GM12878 (cell line): ENCODE measurements at regions not wholly inside any gene's neighbourhood (a gene's known extent, or its start where the extent isn't known, plus 50 kb on each side); places are given as distances from the start of the nearest gene placed in this dataset.
A peak's percentile ranks its signal among the peaks of the same experiment; 100 is the strongest.

ENCODE experiments used
- ATAC-seq: fragments of 200-7000 bp; cut with Tn5 transposase; 3 replicates; pipeline ENCODE4 v1.9.1; 2020; ENCODE audit warnings: mild to moderate bottlenecking, moderate library complexity
- BruUV-seq: library from RNA; stranded (reverse); fragments of 400-500 nt; replicated peaks from 2 replicates; lab custom pipeline; 2021; lab: Mats Ljungman, UMichigan
- CTCF ChIA-PET: fragments of 300-600 bp; sonication (Branson Sonifier 250); formaldehyde crosslinking; extraction: SDS; loops from one replicate; lab custom pipeline; 2021; ENCODE audit warnings: inconsistent platforms; lab: Yijun Ruan, JAX
- POLR2A ChIA-PET: fragments of 350-600 bp; formaldehyde crosslinking; extraction: SDS; loops from one replicate; lab custom pipeline; 2021; ENCODE audit warnings: inconsistent platforms; lab: Charles Lee
- RAD21 ChIA-PET: fragments of 300-600 bp; sonication (Branson Sonifier 250); formaldehyde crosslinking; loops from one replicate; lab custom pipeline; 2023; ENCODE audit warnings: antibody characterized with exemption; ENCODE audit not compliant: unreplicated experiment; lab: Charles Lee
- SMC1A ChIA-PET: fragments of 300-600 bp; sonication (Branson Sonifier 250); formaldehyde crosslinking; loops from one replicate; lab custom pipeline; 2023; ENCODE audit not compliant: unreplicated experiment, uncharacterized antibody; lab: Charles Lee
- DNase-seq: peaks from one replicate; pipeline ENCODE4 v3.0.0-alpha.2; 2011; ENCODE audit warnings: low read depth, low spot score
- FAIRE-seq: peaks from 3 replicates; lab custom pipeline; 2011; peaks lifted over from hg19 to GRCh38; lab: Jason Lieb, UNC
- H2AFZ ChIP-seq: 2 replicates; pipeline ENCODE4 v1.6.0; 2011; ENCODE audit warnings: low read depth, low read length, control low read depth; ENCODE audit not compliant: control insufficient read depth
- H3K27ac ChIP-seq: 2 replicates; pipeline ENCODE4 v1.5.1; 2011; ENCODE audit warnings: control low read depth; ENCODE audit not compliant: control insufficient read depth, insufficient read depth
- H3K27me3 ChIP-seq, 2 experiments: replicated peaks in 1 of 2; 2 replicates each; pipeline versions ENCODE4 v1.6.0 to v1.6.1; 2011; ENCODE audit warnings: low read length in 1 of 2; ENCODE audit not compliant: control insufficient read depth in 2 of 2, insufficient read depth in 2 of 2
- H3K36me3 ChIP-seq, 2 experiments: 2 replicates each; pipeline ENCODE4 v1.5.1; 2011; ENCODE audit warnings: low read length in 1 of 2; ENCODE audit not compliant: control insufficient read depth in 2 of 2, insufficient read depth in 2 of 2
- H3K4me1 ChIP-seq: 2 replicates; pipeline ENCODE4 v1.6.1; 2011; ENCODE audit warnings: mild to moderate bottlenecking, low read length, moderate library complexity, mixed read lengths; ENCODE audit not compliant: control insufficient read depth, insufficient read depth
- H3K4me2 ChIP-seq: 2 replicates; pipeline ENCODE4 v1.6.0; 2011; ENCODE audit warnings: control low read depth; ENCODE audit not compliant: control insufficient read depth, insufficient read depth
- H3K4me3 ChIP-seq: fragments of 200-600 bp; sonication (generic); 2 replicates; pipeline ENCODE4 v1.5.1; 2016
- H3K79me2 ChIP-seq: 2 replicates; pipeline ENCODE4 v1.6.0; 2011; ENCODE audit warnings: low read length; ENCODE audit not compliant: control insufficient read depth, insufficient read depth
- H3K9ac ChIP-seq: 2 replicates; pipeline ENCODE4 v1.8.0; 2011; ENCODE audit warnings: low read length, control low read depth, mixed read lengths; ENCODE audit not compliant: control insufficient read depth, insufficient read depth
- H3K9me3 ChIP-seq: replicated peaks from 3 replicates; pipeline ENCODE4 v1.5.1; 2011; ENCODE audit warnings: mild to moderate bottlenecking, low read length; ENCODE audit not compliant: control insufficient read depth, insufficient read depth
- H4K20me1 ChIP-seq: 2 replicates; pipeline ENCODE4 v1.6.0; 2011; ENCODE audit not compliant: control insufficient read depth, insufficient read depth
- ATF3 ChIP-seq: IDR thresholded peaks from 2 replicates; pipeline ENCODE4 v1.6.1; 2011; ENCODE audit warnings: low read depth, mild to moderate bottlenecking, low read length, moderate library complexity, borderline replicate concordance; ENCODE audit errors: extremely low read depth
- BCLAF1 ChIP-seq: fragments of 450-650 bp; IDR thresholded peaks from 2 replicates; pipeline ENCODE4 v1.6.1; 2017; ENCODE audit warnings: antibody characterized with exemption, mild to moderate bottlenecking, moderate library complexity
- ELK1 ChIP-seq: IDR thresholded peaks from 2 replicates; pipeline ENCODE4 v1.6.1; 2012; ENCODE audit warnings: low read depth, low read length, improper control_type of control experiment
- FOS ChIP-seq: IDR thresholded peaks from 3 replicates; pipeline ENCODE4 v1.6.1; 2011; ENCODE audit warnings: borderline replicate concordance; ENCODE audit not compliant: insufficient read length; ENCODE audit errors: extremely low read depth
- MAX ChIP-seq: IDR thresholded peaks from 2 replicates; pipeline ENCODE4 v1.6.1; 2012; ENCODE audit warnings: low read depth, low read length, improper control_type of control experiment
- NFYB ChIP-seq: IDR thresholded peaks from 2 replicates; pipeline ENCODE4 v1.6.1; 2011; ENCODE audit warnings: low read depth, mild to moderate bottlenecking, low read length, improper control_type of control experiment, moderate library complexity; ENCODE audit not compliant: insufficient read depth
- SIN3A ChIP-seq: IDR thresholded peaks from 2 replicates; pipeline ENCODE4 v1.6.1; 2012; ENCODE audit warnings: low read depth, low read length, improper control_type of control experiment
- USF2 ChIP-seq: IDR thresholded peaks from 2 replicates; pipeline ENCODE4 v1.6.1; 2011; ENCODE audit warnings: low read depth, low read length, improper control_type of control experiment, borderline replicate concordance
- WGBS: methylation state at CpG from one replicate; pipeline ENCODE4 v1.1.6; 2016; ENCODE audit warnings: low lambda C conversion rate; ENCODE audit not compliant: insufficient replicate concordance, insufficient coverage; ENCODE audit errors: missing lambda C conversion rate; 5-methylcytosine and 5-hydroxymethylcytosine counted together
- in situ Hi-C: fragments of 300-500 bp; cut with MboI; formaldehyde crosslinking; loops from 9 replicates; pipeline ENCODE4 v1.14.3; 2018; ENCODE audit warnings: mixed read lengths
- intact Hi-C: fragments of 100-400 bp; cut with micrococcal nuclease; formaldehyde crosslinking; loops from one replicate; pipeline ENCODE4 v1.14.2; 2022; ENCODE audit not compliant: unreplicated experiment

- WGBS, result 58% methylated on average over 7 of the region's 7 CpGs
- ChIA-PET RAD21 (no interaction called here), CTCF (interaction anchor here (1.5 kb wide), 1 partner anchor 15 kb away, joined by 4 read pairs; no protein-coding TSS in a partner anchor), SMC1A (interaction anchor here (1.0 kb wide), 1 partner anchor 14 kb away, joined by 3 read pairs; no protein-coding TSS in a partner anchor), POLR2A (no interaction called here)
- BruUV-seq, result no TSS peak
- H3K9me3 ChIP-seq, result no peaks in the 10 kb centered on the region
- no peak overlapping the region for H3K27ac ChIP-seq
- no peaks in the 10 kb centered on the region for H3K4me1 ChIP-seq
- H3K4me3 ChIP-seq, result no peak overlapping the region
- H3K36me3 ChIP-seq, result no peaks in the 10 kb centered on the region
- no peak for DNase-seq
- TF ChIP-seq BCLAF1 (no peak), FOS (no peak)
- no peak for FAIRE-seq
- no peak for ATAC-seq
- intact Hi-C loops (no loop called here), in situ Hi-C loops (no loop called here)
- H3K4me2 ChIP-seq, result peak overlapping the region; percentile 76; the same call in 1 of the 2 replicates
- peak overlapping the region; percentile 95 for H2AFZ ChIP-seq
- H3K27me3 ChIP-seq, result no peaks in the 10 kb centered on the region
- H3K79me2 ChIP-seq, result no peaks in the 10 kb centered on the region
- no peak overlapping the region for H3K9ac ChIP-seq
- H4K20me1 ChIP-seq, result no peaks in the 10 kb centered on the region
Observed at GRCh38 chr2:129876541-129876940, 102.9 kb upstream of the RAB6C start.

GRCh38 chr2:129877289-129877741 is 102.2 kb upstream of the RAB6C start:
- CTCF ChIA-PET, result no interaction called here
- Histone ChIP-seq H3K9ac (no peak overlapping the region), H4K20me1 (no peaks in the 10 kb centered on the region), H3K79me2 (no peaks in the 10 kb centered on the region), H3K27me3 (no peaks in the 10 kb centered on the region; a peak in 1 of 4 replicates), H3K9me3 (no peaks in the 10 kb centered on the region), H3K27ac (no peak overlapping the region), H2AFZ (peak overlapping the region; percentile 95), H3K36me3 (no peaks in the 10 kb centered on the region), H3K4me2 (peak overlapping the region; percentile 76), H3K4me3 (peak overlapping the region; percentile 75), H3K4me1 (no peaks in the 10 kb centered on the region)
- in situ Hi-C loops, result no loop called here
- DNase-seq (peak; percentile 40), ATAC-seq (peak; percentile 90), FAIRE-seq (no peak)
- BruUV-seq, result no TSS peak
- RAD21 ChIA-PET, result no interaction called here
- POLR2A ChIA-PET, result no interaction called here
- under 1% methylated on average over 12 of the region's 20 CpGs for WGBS
- SMC1A ChIA-PET, result interaction anchor here (1.0 kb wide), 1 partner anchor 13 kb away, joined by 3 read pairs; no protein-coding TSS in a partner anchor
- intact Hi-C loops, result no loop called here
- TF ChIP-seq NFYB (peak; percentile 46; the same call in 1 of the 2 replicates), USF2 (peak; percentile 63), SIN3A (no peak), MAX (0 out of 2 replicates have a peak, but pooled peaks have one; percentile 43), ELK1 (no peak), ATF3 (peak; percentile 66; the same call in 1 of the 2 replicates)
